Common myeloid progenitor, CD34-positive (primary cell): ENCODE measurements at regions not wholly inside any gene's neighbourhood (a gene's known extent, or its start where the extent isn't known, plus 50 kb on each side); places are given as distances from the start of the nearest gene placed in this dataset.
A peak's percentile ranks its signal among the peaks of the same experiment; 100 is the strongest.

ENCODE experiments used
- CTCF ChIA-PET: fragments of 350-600 bp; sonication (Branson Sonifier 250); formaldehyde crosslinking; loops from one replicate; lab custom pipeline; 2021; ENCODE audit warnings: antibody characterized with exemption; lab: Charles Lee
- POLR2A ChIA-PET: fragments of 350-600 bp; sonication (Branson Sonifier 250); formaldehyde crosslinking; loops from one replicate; lab custom pipeline; 2021; ENCODE audit warnings: antibody characterized with exemption; lab: Charles Lee
- DNase-seq, 3 donors: peaks; one replicate each; pipeline versions ENCODE4 v3.0.0 to v3.0.0-alpha.2; 2013
- H3K27ac ChIP-seq, 2 experiments: 1 replicate in 1 of 2; 2 replicates in 1 of 2; pipeline ENCODE4 v1.7.0; 2013; ENCODE audit warnings: inconsistent platforms in 2 of 2, low read length in 2 of 2, mild to moderate bottlenecking in 2 of 2, low read depth in 1 of 2, moderate library complexity in 1 of 2; ENCODE audit not compliant: severe bottlenecking in 2 of 2, insufficient read depth in 1 of 2, poor library complexity in 1 of 2
- H3K27me3 ChIP-seq, 5 experiments: replicated peaks in 2 of 5; 1 replicate in 3 of 5; 2 replicates in 2 of 5; pipeline versions ENCODE4 v1.6.1 to v1.7.0; 2013; ENCODE audit warnings: low read length in 4 of 5, mild to moderate bottlenecking in 2 of 5, moderate library complexity in 2 of 5, inconsistent platforms in 1 of 5; ENCODE audit not compliant: insufficient read depth in 5 of 5, control insufficient read depth in 4 of 5
- H3K36me3 ChIP-seq, 4 experiments: 1 replicate in 2 of 4; 2 replicates in 2 of 4; pipeline versions ENCODE4 v1.6.1 to v1.7.0; 2013; ENCODE audit warnings: low read length in 3 of 4, control low read depth in 1 of 4, mild to moderate bottlenecking in 1 of 4; ENCODE audit not compliant: control insufficient read depth in 4 of 4, insufficient read depth in 4 of 4
- H3K4me1 ChIP-seq, 4 experiments: 1 replicate in 3 of 4; 2 replicates in 1 of 4; pipeline versions ENCODE4 v1.6.1 to v1.7.1; 2013; ENCODE audit warnings: low read length in 3 of 4, mild to moderate bottlenecking in 3 of 4, control low read depth in 1 of 4, inconsistent platforms in 1 of 4, moderate library complexity in 1 of 4; ENCODE audit not compliant: control insufficient read depth in 4 of 4, insufficient read depth in 4 of 4; ENCODE audit errors: control extremely low read depth in 1 of 4
- H3K4me3 ChIP-seq, 7 experiments: 1 replicate in 4 of 7; 2 replicates in 3 of 7; pipeline versions ENCODE4 v1.5.1 to v1.7.0; 2013; ENCODE audit warnings: mild to moderate bottlenecking in 7 of 7, low read length in 6 of 7, moderate library complexity in 6 of 7, inconsistent platforms in 2 of 7, low read depth in 2 of 7, control low read depth in 1 of 7; ENCODE audit not compliant: insufficient read depth in 4 of 7, control insufficient read depth in 1 of 7; ENCODE audit errors: extremely low read depth in 1 of 7
- H3K9me3 ChIP-seq, 5 experiments: 1 replicate in 4 of 5; 2 replicates in 1 of 5; pipeline versions ENCODE4 v1.6.1 to v1.7.1; 2013; ENCODE audit warnings: low read length in 4 of 5, mild to moderate bottlenecking in 2 of 5, inconsistent platforms in 1 of 5, low read depth in 1 of 5, moderate library complexity in 1 of 5; ENCODE audit not compliant: control insufficient read depth in 4 of 5, insufficient read depth in 2 of 5; ENCODE audit errors: control extremely low read depth in 1 of 5
- WGBS: methylation state at CpG from one replicate; pipeline ENCODE4 v1.1.5; 2013; ENCODE audit not compliant: insufficient coverage; 5-methylcytosine and 5-hydroxymethylcytosine counted together

- Histone ChIP-seq H3K27ac (no peak overlapping the region), H3K4me3 (no peak overlapping the region), H3K36me3 (no peaks in the 10 kb centered on the region), H3K9me3 (no peaks in the 10 kb centered on the region), H3K4me1 (no peaks in the 10 kb centered on the region), H3K27me3 (peaks cover 0 to 15% (median 7%) of the 10 kb centered on the region in 5 experiments)
- no CpG with 5 or more reads among the region's 1 CpG for WGBS
- DNase-seq = no peak
- ChIA-PET CTCF (no interaction called here), POLR2A (interaction anchor here (1.1 kb wide), 1 partner anchor 13 kb away, joined by 3 read pairs; no protein-coding TSS in a partner anchor)
These were observed 149.9 kb downstream of the FBXO8 start for GRCh38 chr4:174133551-174133950.

- H3K36me3 ChIP-seq = no peaks in the 10 kb centered on the region
- no peaks in the 10 kb centered on the region for H3K9me3 ChIP-seq
- POLR2A ChIA-PET = no interaction called here
- H3K27me3 ChIP-seq = peaks cover 3 to 13% (median 8%) of the 10 kb centered on the region in 5 experiments
- no peak for DNase-seq
- H3K4me3 ChIP-seq = no peak overlapping the region
- no peak overlapping the region for H3K27ac ChIP-seq
- CTCF ChIA-PET = no interaction called here
- no peaks in the 10 kb centered on the region for H3K4me1 ChIP-seq
These were observed 151.6 kb downstream of the FBXO8 start for GRCh38 chr4:174131901-174132300.

GRCh38 chr4:174122705-174123104 is 160.8 kb downstream of the FBXO8 start:
- CTCF ChIA-PET = interaction anchor here (1.1 to 1.4 kb wide), 2 partner anchors 14 to 33 kb away, joined by 3 to 5 read pairs; no protein-coding TSS in a partner anchor

GRCh38 chr4:174120446-174121295 is 162.8 kb downstream of the FBXO8 start:
- Histone ChIP-seq H3K9me3 (no peaks in the 10 kb centered on the region), H3K36me3 (no peaks in the 10 kb centered on the region), H3K27ac (no peak overlapping the region), H3K27me3 (peaks cover 14 to 72% (median 35%) of the 10 kb centered on the region in 5 experiments), H3K4me3 (peak overlapping the region in 2 of 7 experiments; percentile 3 to 51), H3K4me1 (peaks cover 0 to 3% (median under 1%) of the 10 kb centered on the region in 4 experiments)
- 50% methylated on average over 5 of the region's 21 CpGs for WGBS
- DNase-seq = peak; percentile 61 to 67 (median 65)
- ChIA-PET POLR2A (no interaction called here), CTCF (interaction anchor here (0.7 to 1.5 kb wide), 10 partner anchors 10 to 632 kb away, joined by 3 to 5 read pairs (median 3); no protein-coding TSS in a partner anchor)

More at GRCh38 chr4:174122705-174123104, 160.8 kb downstream of the FBXO8 start:
- Histone ChIP-seq H3K27ac (no peak overlapping the region), H3K9me3 (no peaks in the 10 kb centered on the region), H3K4me3 (no peak overlapping the region), H3K27me3 (peaks cover 14 to 66% (median 31%) of the 10 kb centered on the region in 5 experiments), H3K36me3 (no peaks in the 10 kb centered on the region), H3K4me1 (peaks cover 0 to 3% (median under 1%) of the 10 kb centered on the region in 4 experiments)
- POLR2A ChIA-PET = no interaction called here
- no CpG with 5 or more reads among the region's 1 CpG for WGBS
- no peak for DNase-seq

- H3K27me3 ChIP-seq = peaks cover 12 to 70% (median 33%) of the 10 kb centered on the region in 5 experiments
- no peaks in the 10 kb centered on the region for H3K9me3 ChIP-seq
- H3K36me3 ChIP-seq = no peaks in the 10 kb centered on the region
- no peak for DNase-seq
- peaks cover 0 to 3% (median under 1%) of the 10 kb centered on the region in 4 experiments for H3K4me1 ChIP-seq
- no peak overlapping the region for H3K27ac ChIP-seq
- CTCF ChIA-PET = interaction anchor here (0.8 to 1.5 kb wide), 8 partner anchors 9 to 611 kb away, joined by 3 to 5 read pairs (median 3); no protein-coding TSS in a partner anchor
- 40% methylated on average over 1 of the region's 3 CpGs for WGBS
- H3K4me3 ChIP-seq = no peak overlapping the region
- POLR2A ChIA-PET = no interaction called here
These were observed 163.6 kb downstream of the FBXO8 start for GRCh38 chr4:174119830-174120229.

GRCh38 chr4:174119051-174119450 is 164.4 kb downstream of the FBXO8 start:
- DNase-seq = peak in 2 of 3 donors; percentile 17 to 27
- no peaks in the 10 kb centered on the region for H3K36me3 ChIP-seq
- ChIA-PET CTCF (interaction anchor here (1.2 to 1.6 kb wide), 4 partner anchors 9 to 34 kb away, joined by 3 to 7 read pairs (median 4); no protein-coding TSS in a partner anchor), POLR2A (no interaction called here)
- H3K27ac ChIP-seq = no peak overlapping the region
- 100% methylated on average over 1 of the region's 4 CpGs for WGBS
- H3K27me3 ChIP-seq = peaks cover 12 to 68% (median 29%) of the 10 kb centered on the region in 5 experiments
- H3K4me1 ChIP-seq = peaks cover 0 to 3% (median under 1%) of the 10 kb centered on the region in 4 experiments
- H3K9me3 ChIP-seq = no peaks in the 10 kb centered on the region
- H3K4me3 ChIP-seq = no peak overlapping the region

- WGBS = 70% methylated on average over 4 of the region's 4 CpGs
- no peaks in the 10 kb centered on the region for H3K36me3 ChIP-seq
- CTCF ChIA-PET = interaction anchor here (1.5 to 1.6 kb wide), 2 partner anchors 10 kb away, joined by 4 to 7 read pairs; no protein-coding TSS in a partner anchor
These were observed 165.3 kb downstream of the FBXO8 start for GRCh38 chr4:174118171-174118570.

More at GRCh38 chr4:174118171-174118570, 165.3 kb downstream of the FBXO8 start:
- Histone ChIP-seq H3K4me3 (no peak overlapping the region), H3K27ac (no peak overlapping the region), H3K4me1 (peaks cover 0 to 3% (median under 1%) of the 10 kb centered on the region in 4 experiments), H3K9me3 (no peaks in the 10 kb centered on the region), H3K27me3 (peaks cover 8 to 63% (median 29%) of the 10 kb centered on the region in 5 experiments)
- POLR2A ChIA-PET = no interaction called here
- no peak for DNase-seq
